Suprapubic skin (tissue), 3 donors: ENCODE measurements at regions not wholly inside any gene's neighbourhood (a gene's known extent, or its start where the extent isn't known, plus 50 kb on each side); places are given as distances from the start of the nearest gene placed in this dataset.

Experiments used
- CTCF ChIP-seq, 2 donors: fragments of 200-600 bp in 1 of 2; fragments of 450-650 bp in 1 of 2; sonication (generic) in 1 of 2; IDR thresholded peaks; one replicate each; pipeline ENCODE4 v1.5.1; 2016 to 2019; ENCODE audit warnings: antibody characterized with exemption in 2 of 2, mild to moderate bottlenecking in 1 of 2, moderate library complexity in 1 of 2
- POLR2A ChIP-seq, 2 donors: fragments of 450-650 bp; IDR thresholded peaks; one replicate each; pipeline ENCODE4 v1.6.1; 2017; ENCODE audit warnings: antibody characterized with exemption in 2 of 2, mild to moderate bottlenecking in 2 of 2, moderate library complexity in 2 of 2

- no peak for TF ChIP-seq CTCF (IDR thresholded peaks at IDR 0.05)
- no peak for TF ChIP-seq POLR2A (IDR thresholded peaks at IDR 0.05)
Observed at GRCh38 chr2:103327386-103327785, 565.6 kb downstream of the TMEM182 start.
